ENCODE measurements at regions not wholly inside any gene's neighbourhood (a gene's known extent, or its start where the extent isn't known, plus 50 kb on each side); places are given as distances from the start of the nearest gene placed in this dataset.

GRCh38 chr20:23205211-23205610 is 119.1 kb upstream of the CD93 start:
- H2AFZ ChIP-seq (ENCODE audit: low read depth, low read length): no peak overlapping the region
- BruUV-seq (replicated peaks): no TSS peak
- TF ChIP-seq POLR2AphosphoS5 (IDR thresholded peaks at IDR 0.05; ENCODE audit: insufficient read depth, low read depth, low read length) (no peak), MYC (IDR thresholded peaks at IDR 0.05; ENCODE audit: low read depth, low read length) (no peak), JUN (IDR thresholded peaks at IDR 0.05; ENCODE audit: borderline replicate concordance, insufficient read depth, insufficient read length, low read depth) (no peak), POLR2A (IDR thresholded peaks at IDR 0.05; ENCODE audit: low read depth, low read length) (no peak), FOS (IDR thresholded peaks at IDR 0.05; ENCODE audit: borderline replicate concordance, insufficient read depth, low read length) (no peak)
- TF ChIP-seq, protein P1, sequence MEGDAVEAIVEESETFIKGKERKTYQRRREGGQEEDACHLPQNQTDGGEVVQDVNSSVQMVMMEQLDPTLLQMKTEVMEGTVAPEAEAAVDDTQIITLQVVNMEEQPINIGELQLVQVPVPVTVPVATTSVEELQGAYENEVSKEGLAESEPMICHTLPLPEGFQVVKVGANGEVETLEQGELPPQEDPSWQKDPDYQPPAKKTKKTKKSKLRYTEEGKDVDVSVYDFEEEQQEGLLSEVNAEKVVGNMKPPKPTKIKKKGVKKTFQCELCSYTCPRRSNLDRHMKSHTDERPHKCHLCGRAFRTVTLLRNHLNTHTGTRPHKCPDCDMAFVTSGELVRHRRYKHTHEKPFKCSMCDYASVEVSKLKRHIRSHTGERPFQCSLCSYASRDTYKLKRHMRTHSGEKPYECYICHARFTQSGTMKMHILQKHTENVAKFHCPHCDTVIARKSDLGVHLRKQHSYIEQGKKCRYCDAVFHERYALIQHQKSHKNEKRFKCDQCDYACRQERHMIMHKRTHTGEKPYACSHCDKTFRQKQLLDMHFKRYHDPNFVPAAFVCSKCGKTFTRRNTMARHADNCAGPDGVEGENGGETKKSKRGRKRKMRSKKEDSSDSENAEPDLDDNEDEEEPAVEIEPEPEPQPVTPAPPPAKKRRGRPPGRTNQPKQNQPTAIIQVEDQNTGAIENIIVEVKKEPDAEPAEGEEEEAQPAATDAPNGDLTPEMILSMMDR (IDR thresholded peaks at IDR 0.05; ENCODE audit: extremely low read depth in 1 of 2, insufficient read depth in 1 of 2, low read depth in 1 of 2, low read length in 2 of 2): no peak
- TF ChIP-seq, protein P2, sequence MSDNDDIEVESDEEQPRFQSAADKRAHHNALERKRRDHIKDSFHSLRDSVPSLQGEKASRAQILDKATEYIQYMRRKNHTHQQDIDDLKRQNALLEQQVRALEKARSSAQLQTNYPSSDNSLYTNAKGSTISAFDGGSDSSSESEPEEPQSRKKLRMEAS (IDR thresholded peaks at IDR 0.05; ENCODE audit: insufficient read depth, insufficient read length): no peak

More at GRCh38 chr20:23205211-23205610, 119.1 kb upstream of the CD93 start:
- Histone ChIP-seq H3K36me3 (ENCODE audit: control insufficient read depth in 2 of 2, extremely low read depth in 1 of 2, insufficient read depth in 2 of 2, low read length in 2 of 2) (no peaks in the 10 kb centered on the region), H3K9me1 (replicated peaks; ENCODE audit: control insufficient read depth, extremely low read depth, insufficient read depth, low read length) (no peaks in the 10 kb centered on the region), H3K27ac (ENCODE audit: insufficient read depth, low read depth, low read length) (no peak overlapping the region), H3K79me2 (ENCODE audit: control insufficient read depth, insufficient read depth, low read length) (no peaks in the 10 kb centered on the region), H4K20me1 (replicated peaks; ENCODE audit: control insufficient read depth, extremely low read depth, insufficient read depth, low read length) (no peaks in the 10 kb centered on the region), H3K4me2 (ENCODE audit: insufficient read depth, low read length) (no peak overlapping the region), H3K4me3 (replicated peaks in 1 of 3; ENCODE audit: insufficient read depth in 1 of 3, low read depth in 1 of 3, low read length in 3 of 3) (no peak overlapping the region), H3K9me3 (replicated peaks; ENCODE audit: control insufficient read depth, insufficient read depth, low read length) (no peaks in the 10 kb centered on the region), H3K9ac (replicated peaks; ENCODE audit: extremely low read depth, insufficient read depth, low read length) (no peak overlapping the region), H3K27me3 (ENCODE audit: control insufficient read depth in 2 of 2, insufficient read depth in 2 of 2, low read length in 2 of 2) (peaks cover 0 to 1% of the 10 kb centered on the region in 2 experiments), H3K4me1 (ENCODE audit: control insufficient read depth, extremely low read depth, insufficient read depth, low read length) (no peaks in the 10 kb centered on the region)
- POLR2A ChIA-PET: no interaction called here
- dilution Hi-C loops (cut with MboI; ENCODE audit: extremely low pct_ligation_motif_present, low sequenced_read_pairs): no loop called here
- CTCF ChIA-PET: interaction anchor here (1.0 to 1.5 kb wide), 7 partner anchors 40 to 513 kb away, joined by 3 to 6 read pairs (median 4); no protein-coding TSS in a partner anchor
- DNase-seq (ENCODE audit: low read depth, low spot score) (no peak), FAIRE-seq (no peak)
- intact Hi-C loops (cut with micrococcal nuclease): no loop called here

Data from endothelial cell of umbilical vein (primary cell).